ENCODE measurements at regions not wholly inside any gene's neighbourhood (a gene's known extent, or its start where the extent isn't known, plus 50 kb on each side); places are given as distances from the start of the nearest gene placed in this dataset.

DNA sequence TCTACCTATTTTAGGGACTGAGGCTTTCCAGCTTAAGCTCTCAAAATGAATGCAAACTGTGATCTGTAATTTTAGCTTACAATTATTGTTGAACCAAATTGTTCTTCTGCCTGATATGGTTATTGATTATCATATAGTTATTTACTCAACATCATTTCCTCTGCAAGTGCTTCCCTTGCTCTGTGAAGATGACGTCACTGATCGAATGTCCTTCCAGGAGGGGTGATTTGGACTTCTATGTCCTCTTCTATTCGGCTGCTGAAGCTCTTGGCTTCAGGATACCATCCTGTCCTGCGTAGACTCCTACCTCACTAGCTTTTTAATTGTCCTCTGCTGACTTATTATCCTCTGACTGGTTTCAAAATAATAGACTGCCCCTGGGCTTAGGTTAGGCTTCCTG is 137.4 kb upstream of the LARGE1 start:
- peaks cover 0 to 13% (median 4%) of the 10 kb centered on the region in 4 donors for H3K9me3 ChIP-seq (ENCODE audit: control insufficient read depth in 4 of 4, low read length in 3 of 4)
- no peak for DNase-seq (ENCODE audit: low spot score)
- H3K27ac ChIP-seq (ENCODE audit: low read depth in 1 of 2, low read length in 2 of 2), result no peak overlapping the region
- H3K36me3 ChIP-seq (ENCODE audit: control insufficient read depth in 4 of 4, insufficient read depth in 3 of 4, low read depth in 1 of 4, low read length in 3 of 4), result no peaks in the 10 kb centered on the region
- WGBS, result 75% methylated on average over 4 of the region's 4 CpGs
- no peaks in the 10 kb centered on the region for H3K27me3 ChIP-seq (ENCODE audit: control insufficient read depth in 4 of 4, insufficient read depth in 4 of 4, low read length in 3 of 4)
- TF ChIP-seq SP1 (IDR thresholded peaks at IDR 0.05), result no peak
- TF ChIP-seq HNF4A (conservative IDR thresholded peaks at IDR 0.05), result no peak
- no peak for TF ChIP-seq TAF1 (conservative IDR thresholded peaks at IDR 0.05)
- TF ChIP-seq, protein P1, sequence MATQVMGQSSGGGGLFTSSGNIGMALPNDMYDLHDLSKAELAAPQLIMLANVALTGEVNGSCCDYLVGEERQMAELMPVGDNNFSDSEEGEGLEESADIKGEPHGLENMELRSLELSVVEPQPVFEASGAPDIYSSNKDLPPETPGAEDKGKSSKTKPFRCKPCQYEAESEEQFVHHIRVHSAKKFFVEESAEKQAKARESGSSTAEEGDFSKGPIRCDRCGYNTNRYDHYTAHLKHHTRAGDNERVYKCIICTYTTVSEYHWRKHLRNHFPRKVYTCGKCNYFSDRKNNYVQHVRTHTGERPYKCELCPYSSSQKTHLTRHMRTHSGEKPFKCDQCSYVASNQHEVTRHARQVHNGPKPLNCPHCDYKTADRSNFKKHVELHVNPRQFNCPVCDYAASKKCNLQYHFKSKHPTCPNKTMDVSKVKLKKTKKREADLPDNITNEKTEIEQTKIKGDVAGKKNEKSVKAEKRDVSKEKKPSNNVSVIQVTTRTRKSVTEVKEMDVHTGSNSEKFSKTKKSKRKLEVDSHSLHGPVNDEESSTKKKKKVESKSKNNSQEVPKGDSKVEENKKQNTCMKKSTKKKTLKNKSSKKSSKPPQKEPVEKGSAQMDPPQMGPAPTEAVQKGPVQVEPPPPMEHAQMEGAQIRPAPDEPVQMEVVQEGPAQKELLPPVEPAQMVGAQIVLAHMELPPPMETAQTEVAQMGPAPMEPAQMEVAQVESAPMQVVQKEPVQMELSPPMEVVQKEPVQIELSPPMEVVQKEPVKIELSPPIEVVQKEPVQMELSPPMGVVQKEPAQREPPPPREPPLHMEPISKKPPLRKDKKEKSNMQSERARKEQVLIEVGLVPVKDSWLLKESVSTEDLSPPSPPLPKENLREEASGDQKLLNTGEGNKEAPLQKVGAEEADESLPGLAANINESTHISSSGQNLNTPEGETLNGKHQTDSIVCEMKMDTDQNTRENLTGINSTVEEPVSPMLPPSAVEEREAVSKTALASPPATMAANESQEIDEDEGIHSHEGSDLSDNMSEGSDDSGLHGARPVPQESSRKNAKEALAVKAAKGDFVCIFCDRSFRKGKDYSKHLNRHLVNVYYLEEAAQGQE (IDR thresholded peaks at IDR 0.05), result no peak
- TF ChIP-seq, protein P2, sequence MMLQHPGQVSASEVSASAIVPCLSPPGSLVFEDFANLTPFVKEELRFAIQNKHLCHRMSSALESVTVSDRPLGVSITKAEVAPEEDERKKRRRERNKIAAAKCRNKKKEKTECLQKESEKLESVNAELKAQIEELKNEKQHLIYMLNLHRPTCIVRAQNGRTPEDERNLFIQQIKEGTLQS (IDR thresholded peaks at IDR 0.05), result no peak
- no peak for TF ChIP-seq HNF4G (IDR thresholded peaks at IDR 0.05)
- TF ChIP-seq FOXA1 (IDR thresholded peaks at IDR 0.05), result no peak
- TF ChIP-seq YY1 (IDR thresholded peaks at IDR 0.05), result no peak
- no peak for TF ChIP-seq FOXA2 (IDR thresholded peaks at IDR 0.05)
- TF ChIP-seq, protein P3, sequence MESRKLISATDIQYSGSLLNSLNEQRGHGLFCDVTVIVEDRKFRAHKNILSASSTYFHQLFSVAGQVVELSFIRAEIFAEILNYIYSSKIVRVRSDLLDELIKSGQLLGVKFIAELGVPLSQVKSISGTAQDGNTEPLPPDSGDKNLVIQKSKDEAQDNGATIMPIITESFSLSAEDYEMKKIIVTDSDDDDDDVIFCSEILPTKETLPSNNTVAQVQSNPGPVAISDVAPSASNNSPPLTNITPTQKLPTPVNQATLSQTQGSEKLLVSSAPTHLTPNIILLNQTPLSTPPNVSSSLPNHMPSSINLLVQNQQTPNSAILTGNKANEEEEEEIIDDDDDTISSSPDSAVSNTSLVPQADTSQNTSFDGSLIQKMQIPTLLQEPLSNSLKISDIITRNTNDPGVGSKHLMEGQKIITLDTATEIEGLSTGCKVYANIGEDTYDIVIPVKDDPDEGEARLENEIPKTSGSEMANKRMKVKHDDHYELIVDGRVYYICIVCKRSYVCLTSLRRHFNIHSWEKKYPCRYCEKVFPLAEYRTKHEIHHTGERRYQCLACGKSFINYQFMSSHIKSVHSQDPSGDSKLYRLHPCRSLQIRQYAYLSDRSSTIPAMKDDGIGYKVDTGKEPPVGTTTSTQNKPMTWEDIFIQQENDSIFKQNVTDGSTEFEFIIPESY (IDR thresholded peaks at IDR 0.05), result no peak
- no peak for TF ChIP-seq EGR1 (IDR thresholded peaks at IDR 0.05; ENCODE audit: low read depth in 2 of 2)
- no peak overlapping the region for H3K4me3 ChIP-seq (ENCODE audit: low read depth in 1 of 3, low read length in 3 of 3)
- H3K9ac ChIP-seq (ENCODE audit: low read depth in 1 of 2, low read length in 2 of 2), result no peak overlapping the region
- H3K4me1 ChIP-seq (ENCODE audit: control insufficient read depth in 4 of 4, insufficient read depth in 4 of 4, low read length in 3 of 4), result no peaks in the 10 kb centered on the region

DNA sequence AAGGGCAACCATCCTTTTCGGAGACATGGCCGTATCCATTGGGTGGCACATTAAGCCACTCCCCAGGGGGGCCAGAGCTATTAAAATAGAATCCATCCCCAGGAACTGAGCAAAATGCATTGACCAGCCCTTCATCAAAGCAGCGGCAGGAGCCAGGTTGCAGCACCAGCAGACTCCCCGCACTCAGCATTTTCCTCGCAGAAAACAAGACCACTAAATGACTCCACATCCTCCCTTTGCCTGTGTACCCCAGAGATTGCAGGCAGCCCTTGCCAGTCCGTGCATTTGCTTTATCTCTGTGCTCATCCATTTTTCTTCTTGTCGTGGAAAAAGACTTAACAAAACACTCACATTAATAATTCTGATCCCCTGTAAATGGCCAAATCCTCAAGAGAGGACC is 144.4 kb upstream of the LARGE1 start:
- Histone ChIP-seq H3K9ac (ENCODE audit: low read depth in 1 of 2, low read length in 2 of 2) (no peak overlapping the region), H3K4me3 (ENCODE audit: low read depth in 1 of 3, low read length in 3 of 3) (no peak overlapping the region), H3K27ac (ENCODE audit: low read depth in 1 of 2, low read length in 2 of 2) (no peak overlapping the region), H3K9me3 (ENCODE audit: control insufficient read depth in 4 of 4, low read length in 3 of 4) (peaks cover 0 to 2% (median 0%) of the 10 kb centered on the region in 4 donors), H3K36me3 (ENCODE audit: control insufficient read depth in 4 of 4, insufficient read depth in 3 of 4, low read depth in 1 of 4, low read length in 3 of 4) (no peaks in the 10 kb centered on the region), H3K27me3 (ENCODE audit: control insufficient read depth in 4 of 4, insufficient read depth in 4 of 4, low read length in 3 of 4) (no peaks in the 10 kb centered on the region), H3K4me1 (ENCODE audit: control insufficient read depth in 4 of 4, insufficient read depth in 4 of 4, low read length in 3 of 4) (no peaks in the 10 kb centered on the region)
- TF ChIP-seq RXRA (IDR thresholded peaks at IDR 0.05) (no peak), RAD21 (IDR thresholded peaks at IDR 0.05) (no peak), HNF4G (IDR thresholded peaks at IDR 0.05) (no peak), SP1 (IDR thresholded peaks at IDR 0.05) (no peak), JUND (IDR thresholded peaks at IDR 0.05) (no peak), YY1 (IDR thresholded peaks at IDR 0.05) (no peak), FOXA1 (IDR thresholded peaks at IDR 0.05) (no peak), HNF4A (conservative IDR thresholded peaks at IDR 0.05) (no peak), NR2F2 (IDR thresholded peaks at IDR 0.05) (no peak), TAF1 (conservative IDR thresholded peaks at IDR 0.05) (no peak), EGR1 (IDR thresholded peaks at IDR 0.05; ENCODE audit: low read depth in 2 of 2) (no peak), FOXA2 (IDR thresholded peaks at IDR 0.05) (no peak), GABPA (IDR thresholded peaks at IDR 0.05 in 1 of 2, conservative IDR thresholded peaks at IDR 0.05 in 1 of 2) (no peak)
- TF ChIP-seq, protein P4, sequence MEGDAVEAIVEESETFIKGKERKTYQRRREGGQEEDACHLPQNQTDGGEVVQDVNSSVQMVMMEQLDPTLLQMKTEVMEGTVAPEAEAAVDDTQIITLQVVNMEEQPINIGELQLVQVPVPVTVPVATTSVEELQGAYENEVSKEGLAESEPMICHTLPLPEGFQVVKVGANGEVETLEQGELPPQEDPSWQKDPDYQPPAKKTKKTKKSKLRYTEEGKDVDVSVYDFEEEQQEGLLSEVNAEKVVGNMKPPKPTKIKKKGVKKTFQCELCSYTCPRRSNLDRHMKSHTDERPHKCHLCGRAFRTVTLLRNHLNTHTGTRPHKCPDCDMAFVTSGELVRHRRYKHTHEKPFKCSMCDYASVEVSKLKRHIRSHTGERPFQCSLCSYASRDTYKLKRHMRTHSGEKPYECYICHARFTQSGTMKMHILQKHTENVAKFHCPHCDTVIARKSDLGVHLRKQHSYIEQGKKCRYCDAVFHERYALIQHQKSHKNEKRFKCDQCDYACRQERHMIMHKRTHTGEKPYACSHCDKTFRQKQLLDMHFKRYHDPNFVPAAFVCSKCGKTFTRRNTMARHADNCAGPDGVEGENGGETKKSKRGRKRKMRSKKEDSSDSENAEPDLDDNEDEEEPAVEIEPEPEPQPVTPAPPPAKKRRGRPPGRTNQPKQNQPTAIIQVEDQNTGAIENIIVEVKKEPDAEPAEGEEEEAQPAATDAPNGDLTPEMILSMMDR (IDR thresholded peaks at IDR 0.05; ENCODE audit: low read depth, low read length, missing input control), result no peak
- TF ChIP-seq, protein P2 (IDR thresholded peaks at IDR 0.05), result no peak
- TF ChIP-seq, protein P1 (IDR thresholded peaks at IDR 0.05), result no peak
- TF ChIP-seq, protein P3 (IDR thresholded peaks at IDR 0.05), result no peak
- TF ChIP-seq, protein P5, sequence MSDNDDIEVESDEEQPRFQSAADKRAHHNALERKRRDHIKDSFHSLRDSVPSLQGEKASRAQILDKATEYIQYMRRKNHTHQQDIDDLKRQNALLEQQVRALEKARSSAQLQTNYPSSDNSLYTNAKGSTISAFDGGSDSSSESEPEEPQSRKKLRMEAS (IDR thresholded peaks at IDR 0.05), result no peak
- 76% methylated on average over 7 of the region's 7 CpGs for WGBS
- DNase-seq (ENCODE audit: low spot score), result no peak
